BE2C (cell line): ENCODE measurements at regions not wholly inside any gene's neighbourhood (a gene's known extent, or its start where the extent isn't known, plus 50 kb on each side); places are given as distances from the start of the nearest gene placed in this dataset.
"Not testable (repeated sequence)": the region's sequence is repeated elsewhere in the genome, so short reads cannot be mapped to it uniquely, and the experiment has no call there.

ENCODE experiments used
- DNase-seq: peaks from one replicate; pipeline ENCODE4 v3.0.0-alpha.2; 2020
- H3K27me3 ChIP-seq: fragments of 250-450 bp; sonication (Bioruptor Pico); 2 replicates; pipeline ENCODE4 v1.5.1; 2020; ENCODE audit warnings: mild to moderate bottlenecking
- H3K36me3 ChIP-seq: fragments of 250-450 bp; sonication (Bioruptor Pico); 2 replicates; pipeline ENCODE4 v1.5.1; 2020; ENCODE audit warnings: mild to moderate bottlenecking
- H3K4me1 ChIP-seq: fragments of 250-450 bp; sonication (Bioruptor Pico); 2 replicates; pipeline ENCODE4 v1.5.1; 2020
- H3K4me3 ChIP-seq: 2 replicates; pipeline ENCODE4 v1.5.1; 2011; ENCODE audit warnings: low read depth, low read length
- H3K9me3 ChIP-seq: fragments of 250-450 bp; sonication (Bioruptor Pico); 2 replicates; pipeline ENCODE4 v1.5.1; 2020
- TF ChIP-seq, protein P1 (sequence below): IDR thresholded peaks from 2 replicates; pipeline ENCODE4 v1.5.1; 2012; ENCODE audit warnings: mild to moderate bottlenecking, low read depth, low read length

DNA sequence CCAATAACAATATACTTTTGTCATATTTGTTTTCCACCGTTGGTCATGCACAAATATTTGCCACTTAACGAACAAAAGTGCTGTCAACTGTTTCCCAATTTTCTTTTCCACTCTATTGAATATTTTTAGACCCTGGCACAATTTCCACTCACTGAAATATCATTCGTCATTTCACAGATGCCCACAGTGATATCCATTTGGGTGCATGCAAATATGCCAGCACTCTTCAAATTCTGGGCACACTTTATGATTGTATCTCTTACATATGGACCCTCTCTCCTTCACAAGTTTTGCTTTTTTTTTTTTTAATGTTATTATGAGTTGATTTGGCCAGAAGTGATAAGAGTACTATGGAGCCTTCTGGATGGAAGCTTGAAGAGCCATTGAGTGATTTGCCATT, 1557.3 kb upstream of the FLRT2 start:
- no peaks in the 10 kb centered on the region for H3K36me3 ChIP-seq
- H3K9me3 ChIP-seq: no peaks in the 10 kb centered on the region
- TF ChIP-seq, protein P1, sequence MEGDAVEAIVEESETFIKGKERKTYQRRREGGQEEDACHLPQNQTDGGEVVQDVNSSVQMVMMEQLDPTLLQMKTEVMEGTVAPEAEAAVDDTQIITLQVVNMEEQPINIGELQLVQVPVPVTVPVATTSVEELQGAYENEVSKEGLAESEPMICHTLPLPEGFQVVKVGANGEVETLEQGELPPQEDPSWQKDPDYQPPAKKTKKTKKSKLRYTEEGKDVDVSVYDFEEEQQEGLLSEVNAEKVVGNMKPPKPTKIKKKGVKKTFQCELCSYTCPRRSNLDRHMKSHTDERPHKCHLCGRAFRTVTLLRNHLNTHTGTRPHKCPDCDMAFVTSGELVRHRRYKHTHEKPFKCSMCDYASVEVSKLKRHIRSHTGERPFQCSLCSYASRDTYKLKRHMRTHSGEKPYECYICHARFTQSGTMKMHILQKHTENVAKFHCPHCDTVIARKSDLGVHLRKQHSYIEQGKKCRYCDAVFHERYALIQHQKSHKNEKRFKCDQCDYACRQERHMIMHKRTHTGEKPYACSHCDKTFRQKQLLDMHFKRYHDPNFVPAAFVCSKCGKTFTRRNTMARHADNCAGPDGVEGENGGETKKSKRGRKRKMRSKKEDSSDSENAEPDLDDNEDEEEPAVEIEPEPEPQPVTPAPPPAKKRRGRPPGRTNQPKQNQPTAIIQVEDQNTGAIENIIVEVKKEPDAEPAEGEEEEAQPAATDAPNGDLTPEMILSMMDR: no peak
- H3K27me3 ChIP-seq: no peaks in the 10 kb centered on the region
- H3K4me1 ChIP-seq: no peaks in the 10 kb centered on the region
- no peak for DNase-seq
- no peak overlapping the region for H3K4me3 ChIP-seq

DNA sequence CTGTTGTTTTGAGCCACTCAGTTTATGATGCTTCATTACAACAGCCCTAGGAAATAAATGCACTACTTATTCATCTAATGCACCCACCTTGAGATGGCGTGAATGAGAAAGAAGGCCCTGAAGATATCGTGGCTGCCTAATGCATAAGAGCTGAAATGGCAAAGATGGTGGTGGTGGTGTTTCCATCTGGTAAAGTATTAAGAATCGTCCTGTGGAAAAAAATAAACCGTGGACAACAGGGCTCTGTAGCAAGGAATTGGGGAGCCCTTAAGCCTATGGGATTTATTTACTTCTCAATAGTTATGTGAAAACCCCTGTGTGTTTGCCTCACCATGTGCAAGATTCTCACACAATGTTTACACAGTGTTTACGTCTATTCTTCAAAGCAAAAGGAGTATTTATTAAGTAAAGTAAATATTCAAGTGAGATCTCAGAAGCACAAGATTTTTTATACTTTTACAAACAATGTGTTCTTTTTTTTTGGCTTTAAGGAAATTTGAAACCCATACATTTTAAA, 1555.2 kb upstream of the FLRT2 start:
- Histone ChIP-seq H3K4me3 (no peak overlapping the region), H3K36me3 (no peaks in the 10 kb centered on the region), H3K9me3 (no peaks in the 10 kb centered on the region), H3K27me3 (no peaks in the 10 kb centered on the region), H3K4me1 (no peaks in the 10 kb centered on the region)
- TF ChIP-seq, protein P1: no peak
- DNase-seq: no peak

DNA sequence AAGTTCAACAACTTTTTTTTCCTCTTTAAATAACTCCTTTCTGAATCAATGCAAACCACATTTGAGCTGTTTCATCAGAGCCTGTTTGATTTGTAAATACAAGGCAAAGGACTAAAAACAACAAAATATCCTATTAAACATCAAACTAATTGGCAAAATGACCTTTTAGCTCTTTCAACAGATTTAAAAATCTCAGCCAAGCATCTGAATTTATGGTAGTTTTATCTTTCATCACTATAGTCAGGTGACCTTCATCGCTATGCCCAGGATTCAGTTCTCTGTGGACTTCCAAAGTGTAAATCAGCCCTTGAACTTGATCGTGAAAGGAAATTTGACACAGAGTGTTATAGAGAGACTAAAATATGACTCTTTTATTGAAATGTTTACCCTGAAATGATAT, 1554.5 kb upstream of the FLRT2 start:
- no peak for DNase-seq
- Histone ChIP-seq H3K9me3 (no peaks in the 10 kb centered on the region), H3K4me1 (no peaks in the 10 kb centered on the region), H3K36me3 (no peaks in the 10 kb centered on the region), H3K4me3 (no peak overlapping the region), H3K27me3 (no peaks in the 10 kb centered on the region)
- TF ChIP-seq, protein P1: no peak

DNA sequence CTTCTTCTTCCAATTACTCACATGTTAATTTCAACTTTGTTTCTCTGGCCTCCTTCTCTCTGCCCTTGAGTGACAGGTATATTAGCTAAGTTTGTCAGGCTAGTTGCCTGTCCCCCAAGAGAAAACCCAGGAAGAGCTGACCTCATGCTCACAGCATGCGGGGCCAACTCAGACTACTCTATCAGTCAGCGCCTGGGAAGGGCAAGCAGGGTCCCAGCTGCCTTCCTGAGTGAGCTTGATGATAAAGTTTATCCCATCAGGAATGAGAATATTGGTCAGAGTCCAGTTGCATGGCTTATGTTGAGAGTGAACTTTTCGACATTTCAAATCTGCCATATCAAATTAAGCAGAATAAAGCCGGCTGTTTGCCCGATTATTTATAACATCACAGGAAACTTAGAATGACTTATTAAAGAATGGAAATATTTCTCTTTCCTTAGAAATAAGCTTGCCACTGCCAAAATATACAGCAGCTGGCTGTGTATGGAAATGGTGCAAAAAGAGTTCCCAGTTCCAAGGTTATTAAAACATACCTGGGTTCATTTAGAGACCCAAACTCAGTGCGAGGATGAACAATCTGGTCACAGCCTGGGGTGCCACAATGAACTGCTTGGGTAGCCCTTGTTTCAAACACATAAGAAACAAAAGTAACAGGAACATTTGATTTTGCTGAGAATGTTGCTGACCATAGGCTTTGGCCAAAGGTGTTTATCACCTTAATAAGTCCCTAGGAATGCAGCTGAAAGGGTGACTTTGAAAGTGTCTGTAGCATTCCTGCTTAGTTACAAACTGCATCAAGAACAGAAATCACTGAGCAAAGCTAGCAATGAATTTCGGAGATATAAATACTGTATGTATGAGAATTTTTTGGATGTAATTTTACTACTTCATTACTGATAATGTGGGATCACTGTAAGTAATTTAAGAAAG, 1553.8 kb upstream of the FLRT2 start:
- Histone ChIP-seq H3K27me3 (no peaks in the 10 kb centered on the region), H3K4me3 (no peak overlapping the region), H3K36me3 (no peaks in the 10 kb centered on the region), H3K4me1 (no peaks in the 10 kb centered on the region), H3K9me3 (no peaks in the 10 kb centered on the region)
- no peak for DNase-seq
- TF ChIP-seq, protein P1: no peak

DNA sequence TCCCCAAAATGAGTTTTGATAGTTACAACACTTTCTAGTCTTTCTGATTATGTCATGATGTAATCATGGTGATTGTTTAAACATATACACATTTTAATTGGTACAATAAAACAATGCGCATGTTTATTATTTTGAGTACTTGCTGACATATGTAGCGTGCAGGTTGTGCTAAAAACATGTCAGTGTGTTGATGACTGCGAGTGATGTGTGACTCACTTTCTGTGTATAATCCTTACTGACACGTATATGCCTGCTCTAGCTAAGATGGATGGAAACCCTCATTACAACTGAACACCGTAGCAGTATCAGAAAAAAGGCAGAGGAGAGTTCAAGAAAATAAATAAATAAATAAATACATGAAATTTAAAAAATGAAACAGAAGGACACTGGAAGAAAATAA, 1552.4 kb upstream of the FLRT2 start:
- H3K4me3 ChIP-seq: no peak overlapping the region
- no peak for DNase-seq
- TF ChIP-seq, protein P1: no peak
- H3K9me3 ChIP-seq: no peaks in the 10 kb centered on the region
- no peaks in the 10 kb centered on the region for H3K36me3 ChIP-seq
- no peaks in the 10 kb centered on the region for H3K4me1 ChIP-seq
- no peaks in the 10 kb centered on the region for H3K27me3 ChIP-seq

DNA sequence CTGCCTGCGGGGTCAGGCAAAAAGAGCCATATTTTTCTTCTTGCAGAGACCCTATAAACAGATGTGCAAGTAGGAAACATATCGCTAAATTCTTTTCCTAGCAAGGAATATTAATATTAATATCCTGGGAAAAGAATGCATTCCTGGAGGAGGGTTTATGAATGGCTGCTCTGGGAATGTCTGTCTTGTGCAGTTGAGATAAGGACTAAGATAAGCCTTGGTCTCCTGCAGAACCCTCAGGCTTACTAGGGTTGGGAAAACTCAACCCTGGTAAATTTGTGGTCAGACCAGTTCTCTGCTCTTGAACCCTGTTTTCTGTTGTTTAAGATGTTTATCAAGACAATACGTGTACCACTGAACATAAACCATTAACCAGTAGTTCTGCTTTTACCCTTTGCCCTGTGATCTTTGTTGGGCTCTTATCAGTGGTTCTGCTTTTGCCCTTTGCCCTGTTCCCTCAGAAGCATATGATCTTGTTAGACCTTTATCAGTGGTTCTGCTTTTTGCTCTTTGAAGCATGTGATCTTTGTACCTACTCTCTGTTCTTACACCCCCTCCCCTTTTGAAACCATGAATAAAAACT, 1548.2 kb upstream of the FLRT2 start:
- H3K4me1 ChIP-seq, H3K9me3 ChIP-seq, H3K27me3 ChIP-seq, H3K4me3 ChIP-seq, DNase-seq, H3K36me3 ChIP-seq: not testable (repeated sequence)
